NCI-H2171 treated with DMSO at 0.1 percent for 48 hours (cell line): ENCODE measurements at regions not wholly inside any gene's neighbourhood (a gene's known extent, or its start where the extent isn't known, plus 50 kb on each side); places are given as distances from the start of the nearest gene placed in this dataset.

ENCODE experiments used
- DNase-seq: peaks from one replicate; lab custom pipeline; 2025; lab: John Stamatoyannopoulos, UW

GRCh38 chr5:173831196-173831914 is 56.8 kb upstream of the CPEB4 start:
- no peak for DNase-seq

- no peak for DNase-seq
Observed at GRCh38 chr5:173832386-173832785, 55.8 kb upstream of the CPEB4 start.

GRCh38 chr5:173833196-173833985 is 54.8 kb upstream of the CPEB4 start:
- DNase-seq: no peak

- no peak for DNase-seq
Observed at GRCh38 chr5:173834071-173834771, 53.9 kb upstream of the CPEB4 start.

GRCh38 chr5:173835131-173835530 is 53.0 kb upstream of the CPEB4 start:
- no peak for DNase-seq

- DNase-seq: no peak
Observed at GRCh38 chr5:173835661-173836060, 52.5 kb upstream of the CPEB4 start.

- no peak for DNase-seq
Observed at GRCh38 chr5:173837654-173838053, 50.5 kb upstream of the CPEB4 start.
